WTC11 (cell line): ENCODE measurements at regions not wholly inside any gene's neighbourhood (a gene's known extent, or its start where the extent isn't known, plus 50 kb on each side); places are given as distances from the start of the nearest gene placed in this dataset.

Source experiments
- ATAC-seq: fragments of 200-7000 bp; cut with Tn5 transposase; 2 replicates; pipeline ENCODE4 v1.10.0; 2021; ENCODE audit warnings: mild to moderate bottlenecking, moderate library complexity
- CTCF ChIA-PET: fragments of 300-600 bp; sonication (Branson Sonifier 250); formaldehyde crosslinking; loops from one replicate; lab custom pipeline; 2021; ENCODE audit warnings: antibody characterized with exemption; lab: Charles Lee
- POLR2A ChIA-PET: fragments of 350-600 bp; sonication (Branson Sonifier 250); formaldehyde crosslinking; loops from one replicate; lab custom pipeline; 2021; ENCODE audit warnings: antibody characterized with exemption; lab: Charles Lee
- DNase-seq: peaks from one replicate; pipeline ENCODE4 v3.0.0; 2021; ENCODE audit warnings: low spot score
- H3K27ac Mint-ChIP-seq: 2 replicates; pipeline ENCODE4 v1.8.0; 2021; ENCODE audit warnings: mixed read lengths
- H3K27me3 Mint-ChIP-seq: 2 replicates; pipeline ENCODE4 v1.8.0; 2021; ENCODE audit warnings: low read depth, mild to moderate bottlenecking, moderate library complexity, mixed read lengths
- H3K36me3 Mint-ChIP-seq: 2 replicates; pipeline ENCODE4 v1.8.0; 2021; ENCODE audit warnings: mixed read lengths
- H3K4me1 Mint-ChIP-seq: 2 replicates; pipeline ENCODE4 v1.8.0; 2022; ENCODE audit warnings: mixed read lengths
- H3K4me3 Mint-ChIP-seq: 2 replicates; pipeline ENCODE4 v1.8.0; 2021; ENCODE audit warnings: mild to moderate bottlenecking, moderate library complexity, mixed read lengths
- H3K9me3 Mint-ChIP-seq: 2 replicates; pipeline ENCODE4 v1.8.0; 2021; ENCODE audit warnings: mixed read lengths
- CREB1 ChIP-seq: sonication (generic); formaldehyde crosslinking; IDR thresholded peaks from 2 replicates; pipeline ENCODE4 v1.8.0; 2023; ENCODE audit warnings: mild to moderate bottlenecking, missing genetic modification reagents
- GABPB1 ChIP-seq: sonication (generic); formaldehyde crosslinking; IDR thresholded peaks from 2 replicates; pipeline ENCODE4 v1.8.1; 2023; ENCODE audit warnings: mild to moderate bottlenecking, missing genetic modification reagents
- IRF1 ChIP-seq: sonication (generic); formaldehyde crosslinking; IDR thresholded peaks from 2 replicates; pipeline ENCODE4 v1.8.0; 2023; ENCODE audit warnings: missing genetic modification reagents
- IRF2 ChIP-seq: sonication (generic); formaldehyde crosslinking; IDR thresholded peaks from 2 replicates; pipeline ENCODE4 v1.8.0; 2022; ENCODE audit warnings: low read depth, missing genetic modification reagents, borderline replicate concordance
- JAZF1 ChIP-seq: fragments of 250-450 bp; sonication (Bioruptor Pico); IDR thresholded peaks from 2 replicates; pipeline ENCODE4 v1.9.0; 2021; ENCODE audit warnings: moderate library complexity, mild to moderate bottlenecking, inconsistent platforms
- JUN ChIP-seq: sonication (generic); formaldehyde crosslinking; IDR thresholded peaks from 2 replicates; pipeline ENCODE4 v1.8.0; 2023; ENCODE audit warnings: mild to moderate bottlenecking, missing genetic modification reagents
- OVOL2 ChIP-seq: fragments of 250-450 bp; sonication (Bioruptor Pico); IDR thresholded peaks from 2 replicates; pipeline ENCODE4 v1.9.0; 2021; ENCODE audit warnings: mild to moderate bottlenecking, borderline replicate concordance
- SMAD3 ChIP-seq: sonication (generic); formaldehyde crosslinking; IDR thresholded peaks from 2 replicates; pipeline ENCODE4 v1.8.0; 2022; ENCODE audit warnings: missing genetic modification reagents, mild to moderate bottlenecking, borderline replicate concordance
- TEAD1 ChIP-seq: sonication (generic); formaldehyde crosslinking; IDR thresholded peaks from 2 replicates; pipeline ENCODE4 v1.8.0; 2022; ENCODE audit warnings: mild to moderate bottlenecking, missing genetic modification reagents
- TEAD4 ChIP-seq: sonication (generic); formaldehyde crosslinking; IDR thresholded peaks from 2 replicates; pipeline ENCODE4 v1.8.0; 2022; ENCODE audit warnings: mild to moderate bottlenecking, missing genetic modification reagents
- ZBTB21 ChIP-seq: sonication (generic); formaldehyde crosslinking; IDR thresholded peaks from 2 replicates; pipeline ENCODE4 v1.8.1; 2023; ENCODE audit warnings: mild to moderate bottlenecking, missing genetic modification reagents, borderline replicate concordance
- ZNF219 ChIP-seq: sonication (generic); formaldehyde crosslinking; IDR thresholded peaks from 2 replicates; pipeline ENCODE4 v1.8.0; 2023; ENCODE audit warnings: missing genetic modification reagents, mild to moderate bottlenecking, borderline replicate concordance
- TF ChIP-seq, protein P1 (sequence below): sonication (generic); formaldehyde crosslinking; IDR thresholded peaks from 2 replicates; pipeline ENCODE4 v1.8.1; 2022; ENCODE audit warnings: missing genetic modification reagents, borderline replicate concordance
- TF ChIP-seq, protein P2 (sequence below): sonication (generic); formaldehyde crosslinking; IDR thresholded peaks from 2 replicates; pipeline ENCODE4 v1.8.1; 2023; ENCODE audit warnings: mild to moderate bottlenecking, moderate library complexity, missing genetic modification reagents
- TF ChIP-seq, protein P3 (sequence below): fragments of 250-450 bp; sonication (Bioruptor Pico); IDR thresholded peaks from 2 replicates; pipeline ENCODE4 v1.9.0; 2021; ENCODE audit warnings: mild to moderate bottlenecking
- TF ChIP-seq, protein P4 (sequence below): sonication (generic); formaldehyde crosslinking; IDR thresholded peaks from 2 replicates; pipeline ENCODE4 v1.8.0; 2022; ENCODE audit warnings: mild to moderate bottlenecking, missing genetic modification reagents
- TF ChIP-seq, protein P5 (sequence below): sonication (generic); formaldehyde crosslinking; IDR thresholded peaks from 2 replicates; pipeline ENCODE4 v1.8.1; 2023; ENCODE audit warnings: mild to moderate bottlenecking, missing genetic modification reagents, moderate library complexity
- TF ChIP-seq, protein P6 (sequence below): sonication (generic); formaldehyde crosslinking; IDR thresholded peaks from 2 replicates; pipeline ENCODE4 v1.8.0; 2023; ENCODE audit warnings: mild to moderate bottlenecking, missing genetic modification reagents

DNA sequence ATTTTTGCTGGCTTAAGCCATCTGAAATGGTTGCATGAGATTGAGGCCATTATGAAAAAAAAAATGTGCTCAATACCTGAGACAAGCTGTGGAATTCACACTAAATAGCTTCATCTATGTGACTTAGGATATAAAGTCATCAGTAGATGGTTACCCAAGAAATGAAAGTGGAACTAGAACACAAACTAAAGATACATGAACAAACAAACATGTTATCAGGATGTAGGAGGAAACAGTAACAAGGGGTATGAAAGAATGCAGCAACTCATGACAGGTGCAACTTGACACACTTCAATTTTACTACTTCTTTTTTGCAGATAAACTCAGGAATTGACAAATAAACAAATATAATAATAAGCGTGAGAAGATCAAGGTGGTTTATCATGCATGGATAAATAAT is 155.0 kb downstream of the WT1 start:
- DNase-seq, result no peak
- Mint-ChIP-seq H3K27ac (no peak overlapping the region), H3K36me3 (no peaks in the 10 kb centered on the region), H3K27me3 (peaks cover 6% of the 10 kb centered on the region), H3K4me3 (no peak overlapping the region), H3K4me1 (0 out of 2 replicates have a peak, but pooled peaks cover 2% of the 10 kb centered on the region), H3K9me3 (peaks cover 11% of the 10 kb centered on the region)
- POLR2A ChIA-PET, result no interaction called here
- no peak for ATAC-seq
- TF ChIP-seq, protein P1, sequence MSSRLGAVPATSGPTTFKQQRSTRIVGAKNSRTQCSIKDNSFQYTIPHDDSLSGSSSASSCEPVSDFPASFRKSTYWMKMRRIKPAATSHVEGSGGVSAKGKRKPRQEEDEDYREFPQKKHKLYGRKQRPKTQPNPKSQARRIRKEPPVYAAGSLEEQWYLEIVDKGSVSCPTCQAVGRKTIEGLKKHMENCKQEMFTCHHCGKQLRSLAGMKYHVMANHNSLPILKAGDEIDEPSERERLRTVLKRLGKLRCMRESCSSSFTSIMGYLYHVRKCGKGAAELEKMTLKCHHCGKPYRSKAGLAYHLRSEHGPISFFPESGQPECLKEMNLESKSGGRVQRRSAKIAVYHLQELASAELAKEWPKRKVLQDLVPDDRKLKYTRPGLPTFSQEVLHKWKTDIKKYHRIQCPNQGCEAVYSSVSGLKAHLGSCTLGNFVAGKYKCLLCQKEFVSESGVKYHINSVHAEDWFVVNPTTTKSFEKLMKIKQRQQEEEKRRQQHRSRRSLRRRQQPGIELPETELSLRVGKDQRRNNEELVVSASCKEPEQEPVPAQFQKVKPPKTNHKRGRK, result no peak
- TF ChIP-seq GABPB1 (CRISPR knock-in tag) (no peak), JUN (CRISPR knock-in tag) (no peak), ZBTB21 (no peak), OVOL2 (no peak), TEAD1 (CRISPR knock-in tag) (no peak), IRF2 (CRISPR knock-in tag) (no peak), ZNF219 (CRISPR knock-in tag) (no peak), TEAD4 (CRISPR knock-in tag) (no peak), SMAD3 (CRISPR knock-in tag) (no peak), IRF1 (CRISPR knock-in tag) (no peak), CREB1 (no peak), JAZF1 (CRISPR knock-in tag) (no peak)
- TF ChIP-seq, protein P2, sequence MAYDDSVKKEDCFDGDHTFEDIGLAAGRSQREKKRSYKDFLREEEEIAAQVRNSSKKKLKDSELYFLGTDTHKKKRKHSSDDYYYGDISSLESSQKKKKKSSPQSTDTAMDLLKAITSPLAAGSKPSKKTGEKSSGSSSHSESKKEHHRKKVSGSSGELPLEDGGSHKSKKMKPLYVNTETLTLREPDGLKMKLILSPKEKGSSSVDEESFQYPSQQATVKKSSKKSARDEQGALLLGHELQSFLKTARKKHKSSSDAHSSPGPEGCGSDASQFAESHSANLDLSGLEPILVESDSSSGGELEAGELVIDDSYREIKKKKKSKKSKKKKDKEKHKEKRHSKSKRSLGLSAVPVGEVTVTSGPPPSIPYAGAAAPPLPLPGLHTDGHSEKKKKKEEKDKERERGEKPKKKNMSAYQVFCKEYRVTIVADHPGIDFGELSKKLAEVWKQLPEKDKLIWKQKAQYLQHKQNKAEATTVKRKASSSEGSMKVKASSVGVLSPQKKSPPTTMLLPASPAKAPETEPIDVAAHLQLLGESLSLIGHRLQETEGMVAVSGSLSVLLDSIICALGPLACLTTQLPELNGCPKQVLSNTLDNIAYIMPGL, result no peak
- TF ChIP-seq, protein P3, sequence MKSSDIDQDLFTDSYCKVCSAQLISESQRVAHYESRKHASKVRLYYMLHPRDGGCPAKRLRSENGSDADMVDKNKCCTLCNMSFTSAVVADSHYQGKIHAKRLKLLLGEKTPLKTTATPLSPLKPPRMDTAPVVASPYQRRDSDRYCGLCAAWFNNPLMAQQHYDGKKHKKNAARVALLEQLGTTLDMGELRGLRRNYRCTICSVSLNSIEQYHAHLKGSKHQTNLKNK (CRISPR knock-in tag), result no peak
- TF ChIP-seq, protein P4, sequence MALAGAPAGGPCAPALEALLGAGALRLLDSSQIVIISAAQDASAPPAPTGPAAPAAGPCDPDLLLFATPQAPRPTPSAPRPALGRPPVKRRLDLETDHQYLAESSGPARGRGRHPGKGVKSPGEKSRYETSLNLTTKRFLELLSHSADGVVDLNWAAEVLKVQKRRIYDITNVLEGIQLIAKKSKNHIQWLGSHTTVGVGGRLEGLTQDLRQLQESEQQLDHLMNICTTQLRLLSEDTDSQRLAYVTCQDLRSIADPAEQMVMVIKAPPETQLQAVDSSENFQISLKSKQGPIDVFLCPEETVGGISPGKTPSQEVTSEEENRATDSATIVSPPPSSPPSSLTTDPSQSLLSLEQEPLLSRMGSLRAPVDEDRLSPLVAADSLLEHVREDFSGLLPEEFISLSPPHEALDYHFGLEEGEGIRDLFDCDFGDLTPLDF (CRISPR knock-in tag), result no peak
- TF ChIP-seq, protein P5, sequence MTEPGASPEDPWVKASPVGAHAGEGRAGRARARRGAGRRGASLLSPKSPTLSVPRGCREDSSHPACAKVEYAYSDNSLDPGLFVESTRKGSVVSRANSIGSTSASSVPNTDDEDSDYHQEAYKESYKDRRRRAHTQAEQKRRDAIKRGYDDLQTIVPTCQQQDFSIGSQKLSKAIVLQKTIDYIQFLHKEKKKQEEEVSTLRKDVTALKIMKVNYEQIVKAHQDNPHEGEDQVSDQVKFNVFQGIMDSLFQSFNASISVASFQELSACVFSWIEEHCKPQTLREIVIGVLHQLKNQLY (CRISPR knock-in tag), result no peak
- TF ChIP-seq, protein P6, sequence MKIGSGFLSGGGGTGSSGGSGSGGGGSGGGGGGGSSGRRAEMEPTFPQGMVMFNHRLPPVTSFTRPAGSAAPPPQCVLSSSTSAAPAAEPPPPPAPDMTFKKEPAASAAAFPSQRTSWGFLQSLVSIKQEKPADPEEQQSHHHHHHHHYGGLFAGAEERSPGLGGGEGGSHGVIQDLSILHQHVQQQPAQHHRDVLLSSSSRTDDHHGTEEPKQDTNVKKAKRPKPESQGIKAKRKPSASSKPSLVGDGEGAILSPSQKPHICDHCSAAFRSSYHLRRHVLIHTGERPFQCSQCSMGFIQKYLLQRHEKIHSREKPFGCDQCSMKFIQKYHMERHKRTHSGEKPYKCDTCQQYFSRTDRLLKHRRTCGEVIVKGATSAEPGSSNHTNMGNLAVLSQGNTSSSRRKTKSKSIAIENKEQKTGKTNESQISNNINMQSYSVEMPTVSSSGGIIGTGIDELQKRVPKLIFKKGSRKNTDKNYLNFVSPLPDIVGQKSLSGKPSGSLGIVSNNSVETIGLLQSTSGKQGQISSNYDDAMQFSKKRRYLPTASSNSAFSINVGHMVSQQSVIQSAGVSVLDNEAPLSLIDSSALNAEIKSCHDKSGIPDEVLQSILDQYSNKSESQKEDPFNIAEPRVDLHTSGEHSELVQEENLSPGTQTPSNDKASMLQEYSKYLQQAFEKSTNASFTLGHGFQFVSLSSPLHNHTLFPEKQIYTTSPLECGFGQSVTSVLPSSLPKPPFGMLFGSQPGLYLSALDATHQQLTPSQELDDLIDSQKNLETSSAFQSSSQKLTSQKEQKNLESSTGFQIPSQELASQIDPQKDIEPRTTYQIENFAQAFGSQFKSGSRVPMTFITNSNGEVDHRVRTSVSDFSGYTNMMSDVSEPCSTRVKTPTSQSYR (CRISPR knock-in tag), result no peak
- CTCF ChIA-PET, result interaction anchor here (0.9 kb wide), 1 partner anchor 16 kb away, joined by 3 read pairs; no protein-coding TSS in a partner anchor
